ENCODE measurements at regions not wholly inside any gene's neighbourhood (a gene's known extent, or its start where the extent isn't known, plus 50 kb on each side); places are given as distances from the start of the nearest gene placed in this dataset.

GRCh38 chr17:6290488-6291196 lies 144.3 kb downstream of the AIPL1 start:
- FAIRE-seq: no peak
- TF ChIP-seq POLR2A (IDR thresholded peaks at IDR 0.05; ENCODE audit: low read depth, low read length) (no peak), TAF1 (IDR thresholded peaks at IDR 0.05; ENCODE audit: borderline replicate concordance, low read depth, low read length) (no peak), POLR2AphosphoS5 (IDR thresholded peaks at IDR 0.05; ENCODE audit: low read depth, low read length) (no peak)
- DNase-seq (ENCODE audit: insufficient read length): no peak

GRCh38 chr17:6286233-6286632 lies 148.7 kb downstream of the AIPL1 start:
- TF ChIP-seq POLR2AphosphoS5 (IDR thresholded peaks at IDR 0.05; ENCODE audit: low read depth, low read length): no peak
- no peak for DNase-seq (ENCODE audit: insufficient read length)
- FAIRE-seq: no peak

- DNase-seq (ENCODE audit: insufficient read length) (no peak), FAIRE-seq (no peak)
Observed at GRCh38 chr17:6285486-6285885, 149.4 kb downstream of the AIPL1 start.

GRCh38 chr17:6279659-6280058 lies 155.3 kb downstream of the AIPL1 start:
- FAIRE-seq (no peak), DNase-seq (ENCODE audit: insufficient read length) (no peak)
- TF ChIP-seq POLR2AphosphoS5 (IDR thresholded peaks at IDR 0.05; ENCODE audit: low read depth, low read length) (no peak), TAF1 (IDR thresholded peaks at IDR 0.05; ENCODE audit: borderline replicate concordance, low read depth, low read length) (no peak), POLR2A (IDR thresholded peaks at IDR 0.05; ENCODE audit: low read depth, low read length) (no peak)

More at GRCh38 chr17:6285486-6285885, 149.4 kb downstream of the AIPL1 start:
- no peak for TF ChIP-seq POLR2AphosphoS5 (IDR thresholded peaks at IDR 0.05; ENCODE audit: low read depth, low read length)
- TF ChIP-seq TAF1 (IDR thresholded peaks at IDR 0.05; ENCODE audit: borderline replicate concordance, low read depth, low read length): no peak
- TF ChIP-seq POLR2A (IDR thresholded peaks at IDR 0.05; ENCODE audit: low read depth, low read length): no peak

- FAIRE-seq (no peak), DNase-seq (ENCODE audit: insufficient read length) (no peak)
- TF ChIP-seq TAF1 (IDR thresholded peaks at IDR 0.05; ENCODE audit: borderline replicate concordance, low read depth, low read length) (no peak), POLR2A (IDR thresholded peaks at IDR 0.05; ENCODE audit: low read depth, low read length) (no peak), POLR2AphosphoS5 (IDR thresholded peaks at IDR 0.05; ENCODE audit: low read depth, low read length) (no peak)
Observed at GRCh38 chr17:6278376-6278775, 156.5 kb downstream of the AIPL1 start.

GRCh38 chr17:6276711-6277110 lies 158.2 kb downstream of the AIPL1 start:
- FAIRE-seq (no peak), DNase-seq (ENCODE audit: insufficient read length) (no peak)
- TF ChIP-seq POLR2A (IDR thresholded peaks at IDR 0.05; ENCODE audit: low read depth, low read length) (no peak), TAF1 (IDR thresholded peaks at IDR 0.05; ENCODE audit: borderline replicate concordance, low read depth, low read length) (no peak), POLR2AphosphoS5 (IDR thresholded peaks at IDR 0.05; ENCODE audit: low read depth, low read length) (no peak)

- DNase-seq (ENCODE audit: insufficient read length) (no peak), FAIRE-seq (no peak)
- TF ChIP-seq TAF1 (IDR thresholded peaks at IDR 0.05; ENCODE audit: borderline replicate concordance, low read depth, low read length) (no peak), POLR2A (IDR thresholded peaks at IDR 0.05; ENCODE audit: low read depth, low read length) (no peak), POLR2AphosphoS5 (IDR thresholded peaks at IDR 0.05; ENCODE audit: low read depth, low read length) (no peak)
Observed at GRCh38 chr17:6274310-6274709, 160.6 kb downstream of the AIPL1 start.

- TF ChIP-seq POLR2A (IDR thresholded peaks at IDR 0.05; ENCODE audit: low read depth, low read length) (no peak), TAF1 (IDR thresholded peaks at IDR 0.05; ENCODE audit: borderline replicate concordance, low read depth, low read length) (no peak), POLR2AphosphoS5 (IDR thresholded peaks at IDR 0.05; ENCODE audit: low read depth, low read length) (no peak)
- no peak for DNase-seq (ENCODE audit: insufficient read length)
- FAIRE-seq: peak; percentile 5
Observed at GRCh38 chr17:6269478-6269877, 165.4 kb downstream of the AIPL1 start.

- FAIRE-seq (no peak), DNase-seq (ENCODE audit: insufficient read length) (no peak)
- TF ChIP-seq POLR2AphosphoS5 (IDR thresholded peaks at IDR 0.05; ENCODE audit: low read depth, low read length) (no peak), TAF1 (IDR thresholded peaks at IDR 0.05; ENCODE audit: borderline replicate concordance, low read depth, low read length) (no peak), POLR2A (IDR thresholded peaks at IDR 0.05; ENCODE audit: low read depth, low read length) (no peak)
Observed at GRCh38 chr17:6261466-6261865, 173.5 kb downstream of the AIPL1 start.

- no peak for TF ChIP-seq POLR2A (IDR thresholded peaks at IDR 0.05; ENCODE audit: low read depth, low read length)
- TF ChIP-seq TAF1 (IDR thresholded peaks at IDR 0.05; ENCODE audit: borderline replicate concordance, low read depth, low read length): no peak
- TF ChIP-seq POLR2AphosphoS5 (IDR thresholded peaks at IDR 0.05; ENCODE audit: low read depth, low read length): no peak
- no peak for DNase-seq (ENCODE audit: insufficient read length)
- no peak for FAIRE-seq
Observed at GRCh38 chr17:6259899-6260298, 175.0 kb downstream of the AIPL1 start.

- DNase-seq (ENCODE audit: insufficient read length) (no peak), FAIRE-seq (no peak)
- TF ChIP-seq POLR2AphosphoS5 (IDR thresholded peaks at IDR 0.05; ENCODE audit: low read depth, low read length): no peak
- TF ChIP-seq POLR2A (IDR thresholded peaks at IDR 0.05; ENCODE audit: low read depth, low read length): no peak
- TF ChIP-seq TAF1 (IDR thresholded peaks at IDR 0.05; ENCODE audit: borderline replicate concordance, low read depth, low read length): no peak
Observed at GRCh38 chr17:6257336-6257735, 177.6 kb downstream of the AIPL1 start.

GRCh38 chr17:6255322-6255721 lies 179.6 kb downstream of the AIPL1 start:
- no peak for TF ChIP-seq POLR2A (IDR thresholded peaks at IDR 0.05; ENCODE audit: low read depth, low read length)
- TF ChIP-seq TAF1 (IDR thresholded peaks at IDR 0.05; ENCODE audit: borderline replicate concordance, low read depth, low read length): no peak
- TF ChIP-seq POLR2AphosphoS5 (IDR thresholded peaks at IDR 0.05; ENCODE audit: low read depth, low read length): no peak
- FAIRE-seq (no peak), DNase-seq (ENCODE audit: insufficient read length) (no peak)
